LNCaP clone FGC (cell line): ENCODE measurements at regions not wholly inside any gene's neighbourhood (a gene's known extent, or its start where the extent isn't known, plus 50 kb on each side); places are given as distances from the start of the nearest gene placed in this dataset.

Source experiments
- DNase-seq: peaks from one replicate; pipeline ENCODE4 v3.0.0-alpha.2; 2011; ENCODE audit warnings: low read depth
- H3K4me3 ChIP-seq: 2 replicates; pipeline ENCODE4 v1.5.1; 2011; ENCODE audit warnings: mild to moderate bottlenecking, low read depth, low read length, control low read depth
- CTCF ChIP-seq: IDR thresholded peaks from 2 replicates; pipeline ENCODE4 v1.5.1; 2012; ENCODE audit warnings: mild to moderate bottlenecking; ENCODE audit not compliant: control insufficient read depth, insufficient read depth; ENCODE audit errors: extremely low read depth

- no peak overlapping the region for H3K4me3 ChIP-seq
- DNase-seq: no peak
- no peak for TF ChIP-seq CTCF
Observed at GRCh38 chr18:46256078-46256477, 151.9 kb downstream of the HAUS1 start.

DNA sequence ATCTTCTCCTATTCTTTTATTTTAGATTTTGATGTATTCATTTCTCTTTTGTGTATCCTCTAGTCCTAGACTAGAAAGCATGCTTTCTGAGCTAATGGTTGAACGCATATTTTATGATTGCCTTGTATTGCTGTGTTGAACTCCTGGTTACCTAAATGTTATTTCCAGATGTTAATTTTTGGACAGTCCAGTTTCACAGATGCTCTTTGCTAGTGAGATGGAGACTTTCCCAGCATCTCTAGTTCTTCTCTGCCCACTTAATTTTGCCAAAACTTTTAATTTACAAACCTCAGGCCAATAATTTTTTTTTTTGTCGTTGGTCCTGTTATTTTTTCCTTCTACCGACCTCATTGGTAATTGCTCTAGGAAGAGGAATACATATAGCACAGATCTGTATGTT, 153.2 kb downstream of the HAUS1 start:
- no peak for DNase-seq
- H3K4me3 ChIP-seq: no peak overlapping the region
- TF ChIP-seq CTCF: no peak

DNA sequence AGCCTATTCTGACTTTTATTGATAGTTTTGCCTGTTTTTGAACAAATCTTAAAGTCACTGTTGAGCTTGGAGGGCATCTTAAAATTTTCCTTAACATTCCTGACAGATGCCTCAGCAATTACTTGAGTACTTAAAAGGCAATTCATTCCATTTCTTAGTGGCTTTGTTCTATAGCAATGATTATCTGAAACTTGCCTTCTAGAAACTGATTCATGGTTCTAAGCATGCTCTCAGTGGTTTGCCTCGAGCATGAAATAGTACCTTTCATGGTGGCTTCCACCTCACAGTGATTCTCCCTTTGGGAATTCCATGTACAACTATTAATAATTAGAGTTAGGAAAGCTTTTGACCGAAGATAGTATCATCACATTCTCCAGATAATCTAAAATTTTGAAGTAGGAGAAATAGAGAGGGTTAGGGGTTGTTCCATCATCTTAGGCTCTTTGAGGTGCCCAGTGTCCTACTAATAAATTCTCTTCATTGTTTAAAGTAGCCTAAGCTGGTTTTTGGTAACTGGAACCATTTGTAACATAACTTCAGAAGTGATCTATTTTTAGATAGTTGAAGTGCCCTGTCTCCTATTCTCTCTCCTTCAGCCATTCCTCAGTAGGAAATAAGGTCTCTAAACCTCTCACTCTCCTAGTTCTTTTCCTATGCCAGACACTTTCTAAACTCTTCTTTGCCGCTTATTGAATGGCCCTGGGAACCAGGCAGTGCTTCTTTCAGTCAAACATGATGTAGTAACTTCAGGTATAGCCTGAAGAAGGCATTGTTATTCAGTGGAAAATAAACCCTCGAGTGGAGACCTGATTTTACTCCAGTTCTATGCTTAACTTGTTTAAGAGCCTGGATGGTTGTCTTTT, 156.1 kb downstream of the HAUS1 start:
- no peak for DNase-seq
- H3K4me3 ChIP-seq: no peak overlapping the region

DNA sequence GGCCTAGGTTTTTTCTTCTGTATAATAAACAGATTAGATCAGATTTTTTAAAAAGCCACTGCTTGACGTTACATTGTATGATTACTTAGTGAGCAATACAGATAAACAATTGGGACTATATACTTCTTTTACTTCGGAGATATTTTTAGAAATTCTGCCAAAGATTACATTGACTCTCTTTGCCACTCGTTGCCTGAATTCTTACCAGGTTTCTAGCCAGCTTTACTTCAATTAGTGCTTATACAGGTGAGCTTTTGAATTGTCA, 156.6 kb downstream of the HAUS1 start:
- no peak overlapping the region for H3K4me3 ChIP-seq
- no peak for DNase-seq
- no peak for TF ChIP-seq CTCF

More for the DNA sequence above, 156.1 kb downstream of the HAUS1 start:
- TF ChIP-seq CTCF: no peak

GRCh38 chr18:46261799-46262198, 157.6 kb downstream of the HAUS1 start:
- no peak for TF ChIP-seq CTCF
- no peak overlapping the region for H3K4me3 ChIP-seq
- DNase-seq: no peak

GRCh38 chr18:46262856-46263255, 158.7 kb downstream of the HAUS1 start:
- no peak for DNase-seq
- TF ChIP-seq CTCF: no peak
- H3K4me3 ChIP-seq: no peak overlapping the region

GRCh38 chr18:46264255-46264654, 160.1 kb downstream of the HAUS1 start:
- no peak overlapping the region for H3K4me3 ChIP-seq
- no peak for DNase-seq
- TF ChIP-seq CTCF: no peak
